Sigmoid colon (tissue), 6 donors: ENCODE measurements at regions not wholly inside any gene's neighbourhood (a gene's known extent, or its start where the extent isn't known, plus 50 kb on each side); places are given as distances from the start of the nearest gene placed in this dataset.
A peak's percentile ranks its signal among the peaks of the same experiment; 100 is the strongest.

ENCODE experiments used
- DNase-seq: peaks from one replicate; pipeline ENCODE4 v3.0.0-alpha.2; 2019
- H3K27ac ChIP-seq, 4 donors: fragments of 200-600 bp; sonication (generic); one replicate each; pipeline ENCODE4 v1.5.1; 2016 to 2019; ENCODE audit warnings: mild to moderate bottlenecking in 1 of 4
- H3K27me3 ChIP-seq, 3 donors: fragments of 200-600 bp; sonication (generic); one replicate each; pipeline ENCODE4 v1.5.1; 2019; ENCODE audit warnings: mild to moderate bottlenecking in 1 of 3
- H3K36me3 ChIP-seq, 4 donors: fragments of 200-600 bp; sonication (generic); one replicate each; pipeline ENCODE4 v1.5.1; 2016 to 2019
- H3K4me1 ChIP-seq, 4 donors: fragments of 200-600 bp; sonication (generic); one replicate each; pipeline ENCODE4 v1.5.1; 2017 to 2019
- H3K4me3 ChIP-seq, 4 donors: fragments of 200-600 bp; sonication (generic); one replicate each; pipeline ENCODE4 v1.5.1; 2017 to 2019; ENCODE audit warnings: mild to moderate bottlenecking in 2 of 4, moderate library complexity in 1 of 4
- H3K9me3 ChIP-seq, 4 donors: fragments of 200-600 bp in 3 of 4; sonication (generic) in 3 of 4; one replicate each; pipeline versions ENCODE4 v1.5.1 to v1.6.1; 2013 to 2019
- CTCF ChIP-seq, 4 experiments: fragments of 450-650 bp in 3 of 4; fragments of 200-600 bp in 1 of 4; IDR thresholded peaks; one replicate each; pipeline ENCODE4 v1.5.1; 2016 to 2019; ENCODE audit warnings: antibody characterized with exemption in 4 of 4, mild to moderate bottlenecking in 3 of 4, moderate library complexity in 2 of 4
- EP300 ChIP-seq, 4 donors: sonication (generic); formaldehyde crosslinking; IDR thresholded peaks; one replicate each; pipeline ENCODE4 v1.6.1; 2017; ENCODE audit warnings: antibody characterized with exemption in 4 of 4
- POLR2A ChIP-seq, 2 donors: fragments of 450-650 bp; IDR thresholded peaks; one replicate each; pipeline ENCODE4 v1.6.1; 2016; ENCODE audit warnings: antibody characterized with exemption in 2 of 2, mild to moderate bottlenecking in 2 of 2, moderate library complexity in 2 of 2
- POLR2AphosphoS5 ChIP-seq, 4 donors: sonication (generic); formaldehyde crosslinking; IDR thresholded peaks; one replicate each; pipeline ENCODE4 v1.6.1; 2017; ENCODE audit warnings: antibody characterized with exemption in 4 of 4
- WGBS, 2 donors: extraction: QIAGEN DNeasy Blood & Tissue Kit; methylation state at CpG; one replicate each; pipeline ENCODE4 v1.1.7; 2013; 5-methylcytosine and 5-hydroxymethylcytosine counted together
- intact Hi-C: fragments of 100-400 bp; cut with DNase I; formaldehyde crosslinking; loops from one replicate; pipeline ENCODE4 v1.15.1; 2023
- donor health status: healthy with polysubstance abuse.
- donor health status: healthy.

GRCh38 chr17:22409160-22409751, 716.9 kb downstream of the KCNJ18 start:
- H3K27me3 ChIP-seq = no peaks in the 10 kb centered on the region
- no peak overlapping the region for H3K27ac ChIP-seq
- H3K4me3 ChIP-seq = no peak overlapping the region
- H3K4me1 ChIP-seq = no peaks in the 10 kb centered on the region
- no peak for DNase-seq
- peaks cover 0 to 5% (median 0%) of the 10 kb centered on the region in 4 donors for H3K9me3 ChIP-seq
- no peak for TF ChIP-seq EP300 (IDR thresholded peaks at IDR 0.05)
- TF ChIP-seq POLR2A (IDR thresholded peaks at IDR 0.05) = no peak
- TF ChIP-seq POLR2AphosphoS5 (IDR thresholded peaks at IDR 0.05) = no peak
- no peak for TF ChIP-seq CTCF (IDR thresholded peaks at IDR 0.05)
- intact Hi-C loops = no loop called here
- H3K36me3 ChIP-seq = no peaks in the 10 kb centered on the region
- 83 to 92% methylated on average over 52 of the region's 52 CpGs for WGBS, 2 donors

- intact Hi-C loops = no loop called here
- no peaks in the 10 kb centered on the region for H3K27me3 ChIP-seq
- 79 to 84% methylated on average over 14 of the region's 14 CpGs for WGBS, 2 donors
- no peaks in the 10 kb centered on the region for H3K4me1 ChIP-seq
- H3K36me3 ChIP-seq = no peaks in the 10 kb centered on the region
- no peak for DNase-seq
- no peak overlapping the region for H3K27ac ChIP-seq
- H3K9me3 ChIP-seq = peaks cover 0 to 5% (median 0%) of the 10 kb centered on the region in 4 donors
- no peak for TF ChIP-seq CTCF (IDR thresholded peaks at IDR 0.05)
- no peak overlapping the region for H3K4me3 ChIP-seq
Measured at GRCh38 chr17:22410136-22410535, 717.8 kb downstream of the KCNJ18 start.

- no peak overlapping the region for H3K4me3 ChIP-seq
- DNase-seq = peak; percentile 63
- no peak for TF ChIP-seq CTCF (IDR thresholded peaks at IDR 0.05)
- TF ChIP-seq POLR2A (IDR thresholded peaks at IDR 0.05) = no peak
- no peak for TF ChIP-seq POLR2AphosphoS5 (IDR thresholded peaks at IDR 0.05)
- TF ChIP-seq EP300 (IDR thresholded peaks at IDR 0.05) = no peak
- intact Hi-C loops = no loop called here
- 87 to 92% methylated on average over 38 of the region's 38 CpGs for WGBS, 2 donors
- H3K27ac ChIP-seq = no peak overlapping the region
- no peaks in the 10 kb centered on the region for H3K4me1 ChIP-seq
- H3K27me3 ChIP-seq = no peaks in the 10 kb centered on the region
- peaks cover 0 to 5% (median 0%) of the 10 kb centered on the region in 4 donors for H3K9me3 ChIP-seq
- no peaks in the 10 kb centered on the region for H3K36me3 ChIP-seq
Measured at GRCh38 chr17:22411185-22411784, 719.0 kb downstream of the KCNJ18 start.

GRCh38 chr17:22435231-22435974, 743.1 kb downstream of the KCNJ18 start:
- H3K4me1 ChIP-seq = no peaks in the 10 kb centered on the region
- H3K4me3 ChIP-seq = no peak overlapping the region
- no peak overlapping the region for H3K27ac ChIP-seq
- 72 to 80% methylated on average over 53 of the region's 53 CpGs for WGBS, 2 donors
- no peak for DNase-seq
- H3K36me3 ChIP-seq = no peaks in the 10 kb centered on the region
- peaks cover 0 to 14% (median 0%) of the 10 kb centered on the region in 3 donors for H3K27me3 ChIP-seq
- H3K9me3 ChIP-seq = peaks cover 0 to 6% (median 0%) of the 10 kb centered on the region in 4 donors
- TF ChIP-seq POLR2A (IDR thresholded peaks at IDR 0.05) = no peak
- no peak for TF ChIP-seq POLR2AphosphoS5 (IDR thresholded peaks at IDR 0.05)
- TF ChIP-seq EP300 (IDR thresholded peaks at IDR 0.05) = no peak
- TF ChIP-seq CTCF (IDR thresholded peaks at IDR 0.05) = no peak
- intact Hi-C loops = no loop called here
